GM23248 (cell line): ENCODE measurements at regions not wholly inside any gene's neighbourhood (a gene's known extent, or its start where the extent isn't known, plus 50 kb on each side); places are given as distances from the start of the nearest gene placed in this dataset.

Experiments used
- EZH2 ChIP-seq: fragments of 200-600 bp; sonication (generic); IDR thresholded peaks from 2 replicates; pipeline ENCODE4 v1.6.1; 2018; ENCODE audit warnings: antibody characterized with exemption, mild to moderate bottlenecking; ENCODE audit not compliant: insufficient read depth, poor library complexity, severe bottlenecking
- EZH2phosphoT487 ChIP-seq: fragments of 200-600 bp; sonication (generic); IDR thresholded peaks from 2 replicates; pipeline ENCODE4 v1.6.1; 2018; ENCODE audit warnings: antibody characterized with exemption, moderate library complexity, mild to moderate bottlenecking, low read depth; ENCODE audit not compliant: insufficient read depth

GRCh38 chr2:65788556-65788955 is 356.2 kb upstream of the SPRED2 start:
- TF ChIP-seq EZH2 (no peak), EZH2phosphoT487 (no peak)
